Adrenal gland (tissue), 5 donors: ENCODE measurements at regions not wholly inside any gene's neighbourhood (a gene's known extent, or its start where the extent isn't known, plus 50 kb on each side); places are given as distances from the start of the nearest gene placed in this dataset.

ENCODE experiments used
- POLR2A ChIP-seq, 2 donors: fragments of 450-650 bp; IDR thresholded peaks; one replicate each; pipeline ENCODE4 v1.6.1; 2017; ENCODE audit warnings: antibody characterized with exemption in 2 of 2, mild to moderate bottlenecking in 2 of 2, moderate library complexity in 1 of 2
- TF ChIP-seq, protein P1 (sequence below), 6 experiments: fragments of 450-650 bp in 4 of 6; fragments of 200-600 bp in 2 of 6; sonication (generic) in 1 of 6; IDR thresholded peaks; 1 replicate in 5 of 6; 2 replicates in 1 of 6; pipeline versions ENCODE4 v1.5.1 to v1.8.0; 2016 to 2021; ENCODE audit warnings: antibody characterized with exemption in 6 of 6, mild to moderate bottlenecking in 2 of 6, moderate library complexity in 1 of 6
- donor health status: DM: no; HTN: no; CAD: no.

DNA sequence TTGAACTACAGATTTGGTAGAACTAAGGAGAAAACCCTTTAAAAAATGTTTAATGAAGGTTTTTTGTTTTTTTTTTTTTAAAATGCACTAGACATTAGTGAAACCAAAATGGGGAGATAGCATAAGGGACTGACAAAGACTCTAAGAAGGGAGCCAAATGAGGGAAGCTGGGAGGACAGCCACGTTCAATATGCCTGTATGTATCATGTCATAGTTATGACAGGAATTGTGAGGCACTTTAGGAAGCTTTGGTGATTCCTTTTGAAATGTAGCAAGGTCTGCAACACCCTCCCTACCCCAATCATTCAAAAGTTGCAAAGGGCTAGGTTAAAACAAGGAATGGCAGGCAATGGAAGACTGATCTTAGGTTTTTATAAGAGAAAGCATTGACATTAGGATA, 526.0 kb downstream of the TLL1 start:
- TF ChIP-seq, protein P1, sequence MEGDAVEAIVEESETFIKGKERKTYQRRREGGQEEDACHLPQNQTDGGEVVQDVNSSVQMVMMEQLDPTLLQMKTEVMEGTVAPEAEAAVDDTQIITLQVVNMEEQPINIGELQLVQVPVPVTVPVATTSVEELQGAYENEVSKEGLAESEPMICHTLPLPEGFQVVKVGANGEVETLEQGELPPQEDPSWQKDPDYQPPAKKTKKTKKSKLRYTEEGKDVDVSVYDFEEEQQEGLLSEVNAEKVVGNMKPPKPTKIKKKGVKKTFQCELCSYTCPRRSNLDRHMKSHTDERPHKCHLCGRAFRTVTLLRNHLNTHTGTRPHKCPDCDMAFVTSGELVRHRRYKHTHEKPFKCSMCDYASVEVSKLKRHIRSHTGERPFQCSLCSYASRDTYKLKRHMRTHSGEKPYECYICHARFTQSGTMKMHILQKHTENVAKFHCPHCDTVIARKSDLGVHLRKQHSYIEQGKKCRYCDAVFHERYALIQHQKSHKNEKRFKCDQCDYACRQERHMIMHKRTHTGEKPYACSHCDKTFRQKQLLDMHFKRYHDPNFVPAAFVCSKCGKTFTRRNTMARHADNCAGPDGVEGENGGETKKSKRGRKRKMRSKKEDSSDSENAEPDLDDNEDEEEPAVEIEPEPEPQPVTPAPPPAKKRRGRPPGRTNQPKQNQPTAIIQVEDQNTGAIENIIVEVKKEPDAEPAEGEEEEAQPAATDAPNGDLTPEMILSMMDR (IDR thresholded peaks at IDR 0.05) = no peak
- no peak for TF ChIP-seq POLR2A (IDR thresholded peaks at IDR 0.05)
